ENCODE measurements at regions not wholly inside any gene's neighbourhood (a gene's known extent, or its start where the extent isn't known, plus 50 kb on each side); places are given as distances from the start of the nearest gene placed in this dataset.

DNA sequence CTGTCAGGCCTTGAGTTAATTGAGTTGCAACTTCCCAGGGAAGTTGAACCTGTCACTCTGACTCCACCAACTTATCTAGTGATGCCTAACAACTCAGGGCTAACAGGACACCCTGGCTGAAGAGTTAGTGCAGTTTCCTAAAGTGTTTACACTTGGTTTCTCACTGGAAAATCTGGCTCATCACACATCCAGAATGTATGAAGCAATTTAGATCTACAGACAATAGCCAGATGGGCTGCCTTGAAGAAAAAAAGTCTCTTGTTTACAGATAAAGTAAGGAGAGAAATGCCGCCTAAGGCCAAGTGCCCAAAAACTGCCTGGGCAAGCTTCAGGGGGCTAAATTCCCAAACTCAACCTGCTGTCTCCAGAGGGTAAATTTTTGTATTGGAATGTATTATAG lies 446.3 kb upstream of the NCAM2 start:
- Mint-ChIP-seq H3K9me3 (peaks cover 4% of the 10 kb centered on the region), H3K4me1 (ENCODE audit: unreplicated experiment) (no peaks in the 10 kb centered on the region), H3K4me3 (no peak overlapping the region), H3K36me3 (no peaks in the 10 kb centered on the region), H3K27me3 (no peaks in the 10 kb centered on the region), H3K27ac (no peak overlapping the region)
- TF ChIP-seq, protein P1, sequence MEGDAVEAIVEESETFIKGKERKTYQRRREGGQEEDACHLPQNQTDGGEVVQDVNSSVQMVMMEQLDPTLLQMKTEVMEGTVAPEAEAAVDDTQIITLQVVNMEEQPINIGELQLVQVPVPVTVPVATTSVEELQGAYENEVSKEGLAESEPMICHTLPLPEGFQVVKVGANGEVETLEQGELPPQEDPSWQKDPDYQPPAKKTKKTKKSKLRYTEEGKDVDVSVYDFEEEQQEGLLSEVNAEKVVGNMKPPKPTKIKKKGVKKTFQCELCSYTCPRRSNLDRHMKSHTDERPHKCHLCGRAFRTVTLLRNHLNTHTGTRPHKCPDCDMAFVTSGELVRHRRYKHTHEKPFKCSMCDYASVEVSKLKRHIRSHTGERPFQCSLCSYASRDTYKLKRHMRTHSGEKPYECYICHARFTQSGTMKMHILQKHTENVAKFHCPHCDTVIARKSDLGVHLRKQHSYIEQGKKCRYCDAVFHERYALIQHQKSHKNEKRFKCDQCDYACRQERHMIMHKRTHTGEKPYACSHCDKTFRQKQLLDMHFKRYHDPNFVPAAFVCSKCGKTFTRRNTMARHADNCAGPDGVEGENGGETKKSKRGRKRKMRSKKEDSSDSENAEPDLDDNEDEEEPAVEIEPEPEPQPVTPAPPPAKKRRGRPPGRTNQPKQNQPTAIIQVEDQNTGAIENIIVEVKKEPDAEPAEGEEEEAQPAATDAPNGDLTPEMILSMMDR (conservative IDR thresholded peaks at IDR 0.05) = no peak
- DNase-seq (ENCODE audit: extremely low spot score, unreplicated experiment) = no peak

DNA sequence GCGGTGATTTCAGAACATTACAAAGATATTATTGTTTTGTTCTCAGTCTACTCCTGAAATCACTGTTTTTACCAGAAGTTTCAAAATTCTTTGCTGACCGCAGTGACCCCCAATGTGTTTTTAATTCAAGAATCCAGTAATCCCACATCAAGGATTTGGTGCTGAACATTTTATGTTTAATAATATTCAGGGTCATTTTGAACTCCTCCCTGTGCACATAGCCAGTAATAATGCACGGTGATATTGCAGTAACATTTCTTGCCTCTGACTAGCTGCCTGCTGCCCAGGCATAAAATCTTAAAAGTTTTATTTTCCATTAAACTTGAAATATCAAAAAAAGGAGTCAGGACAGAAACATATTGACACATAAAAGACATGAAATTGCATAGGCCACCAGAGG lies 443.4 kb upstream of the NCAM2 start:
- Mint-ChIP-seq H3K4me3 (no peak overlapping the region), H3K4me1 (ENCODE audit: unreplicated experiment) (no peaks in the 10 kb centered on the region), H3K36me3 (no peaks in the 10 kb centered on the region), H3K9me3 (no peaks in the 10 kb centered on the region), H3K27ac (no peak overlapping the region), H3K27me3 (no peaks in the 10 kb centered on the region)
- TF ChIP-seq, protein P1 (conservative IDR thresholded peaks at IDR 0.05) = no peak
- no peak for DNase-seq (ENCODE audit: extremely low spot score, unreplicated experiment)

DNA sequence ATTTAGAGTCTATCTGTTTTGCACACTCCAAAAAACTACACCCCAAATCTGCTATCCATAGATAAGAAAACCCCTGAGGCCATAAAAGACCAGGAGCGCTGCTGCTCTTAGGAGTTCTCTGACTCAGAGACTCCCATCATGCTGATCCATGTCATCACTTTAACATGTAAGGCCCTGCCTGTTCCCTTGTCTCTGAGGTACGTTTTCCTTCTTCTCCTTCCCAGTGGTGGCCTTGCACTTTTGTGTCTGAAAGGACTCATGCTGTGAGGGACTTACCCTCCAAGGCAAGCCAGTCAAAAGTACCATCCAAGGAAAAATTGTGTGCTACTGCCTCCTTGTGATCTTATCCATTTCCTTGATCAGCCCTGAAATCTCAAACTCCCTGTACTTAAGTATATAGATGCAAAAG lies 427.4 kb upstream of the NCAM2 start:
- TF ChIP-seq, protein P1 (conservative IDR thresholded peaks at IDR 0.05) = no peak
- H3K27ac Mint-ChIP-seq = no peak overlapping the region
- H3K9me3 Mint-ChIP-seq = no peaks in the 10 kb centered on the region
- no peaks in the 10 kb centered on the region for H3K36me3 Mint-ChIP-seq
- no peaks in the 10 kb centered on the region for H3K4me1 Mint-ChIP-seq (ENCODE audit: unreplicated experiment)
- DNase-seq (ENCODE audit: extremely low spot score, unreplicated experiment) = no peak
- no peaks in the 10 kb centered on the region for H3K27me3 Mint-ChIP-seq
- H3K4me3 Mint-ChIP-seq = no peak overlapping the region

DNA sequence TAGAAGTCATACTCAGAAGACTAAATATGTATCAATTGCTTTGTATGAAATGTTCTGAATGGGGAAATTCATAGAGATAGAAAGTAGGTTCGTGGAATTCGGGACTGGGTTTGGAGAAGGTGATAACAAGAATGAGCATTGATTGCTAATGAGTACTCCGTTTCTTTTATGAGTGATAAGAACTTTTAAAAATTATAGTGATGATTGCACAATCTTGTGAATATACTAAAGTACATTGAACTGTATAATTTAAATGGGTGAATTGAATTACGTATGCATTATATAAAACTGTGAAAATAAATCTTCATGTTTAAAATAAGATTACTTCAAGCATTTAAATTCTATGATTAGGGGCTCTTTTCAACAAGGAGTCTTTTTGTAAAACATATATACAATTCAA lies 425.6 kb upstream of the NCAM2 start:
- Mint-ChIP-seq H3K4me3 (no peak overlapping the region), H3K36me3 (no peaks in the 10 kb centered on the region), H3K4me1 (ENCODE audit: unreplicated experiment) (no peaks in the 10 kb centered on the region), H3K27me3 (no peaks in the 10 kb centered on the region), H3K9me3 (no peaks in the 10 kb centered on the region), H3K27ac (no peak overlapping the region)
- TF ChIP-seq, protein P1 (conservative IDR thresholded peaks at IDR 0.05) = no peak
- no peak for DNase-seq (ENCODE audit: extremely low spot score, unreplicated experiment)

DNA sequence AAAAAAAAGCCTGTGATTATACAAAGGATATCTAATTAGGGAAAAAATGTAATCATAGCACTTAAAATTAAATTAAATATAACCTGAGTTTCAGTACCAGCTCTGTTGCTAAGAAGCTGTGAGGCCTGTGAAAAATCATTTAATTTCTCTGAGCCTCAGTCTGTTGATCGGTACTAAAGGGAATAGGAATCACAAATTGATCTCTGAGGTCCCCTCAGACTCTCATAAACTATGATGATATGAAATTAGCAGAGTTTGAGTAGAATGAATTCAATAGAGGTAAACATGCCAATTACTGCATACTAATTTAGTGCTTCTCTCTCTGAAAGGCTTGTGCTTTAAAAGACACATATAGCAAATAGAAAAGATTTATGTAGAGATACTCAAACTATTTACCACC lies 416.8 kb upstream of the NCAM2 start:
- Mint-ChIP-seq H3K9me3 (no peaks in the 10 kb centered on the region), H3K4me3 (no peak overlapping the region), H3K27me3 (no peaks in the 10 kb centered on the region), H3K4me1 (ENCODE audit: unreplicated experiment) (no peaks in the 10 kb centered on the region), H3K27ac (no peak overlapping the region), H3K36me3 (no peaks in the 10 kb centered on the region)
- TF ChIP-seq, protein P1 (conservative IDR thresholded peaks at IDR 0.05) = no peak
- DNase-seq (ENCODE audit: extremely low spot score, unreplicated experiment) = no peak

DNA sequence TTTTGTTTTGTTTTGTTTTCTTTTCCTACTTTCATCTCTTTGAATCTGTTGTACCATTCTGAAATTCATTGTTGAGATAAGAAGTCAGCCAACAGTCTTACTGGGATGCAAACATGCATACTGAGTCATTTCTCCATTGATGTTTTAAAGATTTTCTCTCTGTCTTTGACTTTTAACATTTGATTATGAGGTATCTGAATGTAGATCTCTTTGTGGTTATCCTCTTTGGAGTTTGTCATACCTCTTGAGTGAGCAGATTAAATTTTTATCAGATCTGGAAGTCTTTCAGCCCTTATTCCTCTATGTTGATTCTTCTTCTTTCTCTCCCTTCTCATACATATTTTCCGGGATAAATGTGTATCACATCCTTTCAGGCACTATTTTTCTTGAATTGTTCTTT lies 406.9 kb upstream of the NCAM2 start:
- Mint-ChIP-seq H3K4me1 (ENCODE audit: unreplicated experiment) (no peaks in the 10 kb centered on the region), H3K9me3 (peaks cover 7% of the 10 kb centered on the region), H3K36me3 (no peaks in the 10 kb centered on the region), H3K27ac (no peak overlapping the region), H3K27me3 (no peaks in the 10 kb centered on the region), H3K4me3 (no peak overlapping the region)
- TF ChIP-seq, protein P1 (conservative IDR thresholded peaks at IDR 0.05) = no peak
- no peak for DNase-seq (ENCODE audit: extremely low spot score, unreplicated experiment)
